NCI-H1694 (cell line): ENCODE measurements at regions not wholly inside any gene's neighbourhood (a gene's known extent, or its start where the extent isn't known, plus 50 kb on each side); places are given as distances from the start of the nearest gene placed in this dataset.
"Not testable (repeated sequence)": the region's sequence is repeated elsewhere in the genome, so short reads cannot be mapped to it uniquely, and the experiment has no call there.

Source experiments
- DNase-seq: peaks from one replicate; lab custom pipeline; 2025; lab: John Stamatoyannopoulos, UW

GRCh38 chr13:87736849-87737385 lies 65.7 kb downstream of the SLITRK5 start:
- no peak for DNase-seq

DNA sequence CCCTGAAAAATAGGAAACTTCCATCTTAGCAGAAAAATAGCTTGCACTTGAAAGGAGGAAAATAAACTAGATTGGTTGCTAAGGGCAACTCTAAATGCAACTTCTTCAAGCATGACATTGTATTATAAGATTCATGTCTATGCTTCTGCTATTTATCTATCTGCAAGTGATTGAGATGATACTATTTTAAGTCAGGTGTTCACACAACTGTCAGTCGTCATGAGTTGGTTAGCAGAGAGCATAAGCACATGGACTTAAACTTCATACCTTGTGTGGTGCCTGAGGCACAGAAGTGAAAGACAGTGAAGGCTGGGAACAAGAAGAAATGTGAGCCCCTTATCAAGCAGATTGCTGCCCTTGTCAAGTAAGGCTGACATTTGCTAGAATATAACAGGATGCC lies 82.9 kb downstream of the SLITRK5 start:
- no peak for DNase-seq

DNA sequence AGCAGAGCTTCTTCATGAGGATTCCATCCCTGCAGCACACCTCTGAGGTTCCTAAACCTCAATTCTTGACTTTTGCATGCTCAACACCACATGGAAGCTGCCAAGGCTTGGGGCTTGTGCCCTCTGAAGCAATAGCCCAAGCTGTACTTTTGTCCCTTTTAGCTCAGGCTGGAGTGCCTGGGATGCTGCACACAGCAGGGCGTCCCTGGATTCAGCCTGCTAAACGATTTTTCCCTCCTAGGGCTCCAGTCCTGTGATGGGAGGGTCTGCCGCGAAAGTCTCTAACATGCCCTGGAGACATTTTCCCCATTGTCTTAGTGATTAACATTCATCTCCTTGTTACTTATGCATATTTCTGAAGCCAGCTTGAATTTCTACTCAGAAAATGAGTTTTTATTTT lies 98.3 kb downstream of the SLITRK5 start:
- no peak for DNase-seq

DNA sequence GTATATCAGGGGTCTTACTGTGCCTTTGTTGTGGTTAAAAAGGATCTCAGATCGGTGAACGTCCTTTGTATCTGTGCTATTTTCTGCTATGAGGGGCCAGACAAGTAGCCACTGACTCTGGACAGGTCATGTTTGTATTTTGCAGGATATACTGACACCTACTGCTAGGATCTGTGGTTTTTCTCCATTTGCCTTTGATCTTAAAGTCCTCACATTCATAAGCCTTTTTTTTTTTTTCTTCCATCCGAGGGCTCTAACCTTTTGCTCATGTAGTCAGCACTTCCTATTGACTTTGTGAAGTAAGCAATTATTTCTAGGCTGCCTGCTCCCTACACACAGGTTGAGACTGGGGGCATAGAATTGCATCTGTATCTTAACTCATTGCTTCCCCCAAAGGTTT lies 106.2 kb downstream of the SLITRK5 start:
- no peak for DNase-seq

DNA sequence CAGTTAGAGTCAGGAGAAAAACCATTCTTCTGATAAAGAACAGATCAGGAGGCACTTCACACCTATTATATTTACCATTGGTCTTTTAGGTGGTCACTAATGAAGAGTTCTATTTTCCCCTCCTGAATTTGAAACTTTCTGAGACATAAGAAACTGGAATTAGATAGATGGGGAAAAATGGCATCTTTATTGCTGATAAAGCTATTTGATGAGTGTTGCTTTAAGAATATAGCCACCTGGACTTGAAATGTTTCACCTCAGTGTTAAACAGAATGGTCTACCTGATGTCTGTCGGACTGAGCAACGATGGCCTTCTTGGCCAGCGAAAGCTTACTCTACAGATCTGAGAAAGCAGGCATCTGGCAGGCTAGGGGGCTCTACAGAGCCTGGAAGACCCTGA lies 107.0 kb downstream of the SLITRK5 start:
- no peak for DNase-seq

- DNase-seq: no peak
Observed at GRCh38 chr13:87779426-87779825, 108.3 kb downstream of the SLITRK5 start.

GRCh38 chr13:87783366-87783765 lies 112.2 kb downstream of the SLITRK5 start:
- no peak for DNase-seq

- DNase-seq: no peak
Observed at GRCh38 chr13:87788363-87788762, 117.2 kb downstream of the SLITRK5 start.

DNA sequence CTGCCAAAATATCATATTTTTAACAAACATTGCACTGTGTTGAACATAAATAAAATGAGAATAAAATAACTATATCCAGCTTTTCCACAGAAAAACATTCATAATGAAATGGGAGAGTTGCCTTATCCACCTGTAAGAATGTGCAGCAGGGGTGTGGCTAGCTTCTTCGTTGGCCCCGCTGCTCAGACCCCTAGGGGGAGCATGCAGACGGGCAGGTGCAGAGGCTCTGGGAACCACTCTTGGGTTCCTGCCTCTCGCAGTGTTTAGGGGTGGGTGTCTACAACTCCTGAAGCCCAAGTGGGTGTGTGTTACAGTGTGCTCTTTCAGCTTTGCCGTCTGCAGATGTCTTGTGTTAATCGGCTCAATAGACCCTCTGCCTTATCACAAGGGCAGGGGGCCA lies 121.7 kb downstream of the SLITRK5 start:
- no peak for DNase-seq

GRCh38 chr13:87798536-87798935 lies 127.4 kb downstream of the SLITRK5 start:
- no peak for DNase-seq

DNA sequence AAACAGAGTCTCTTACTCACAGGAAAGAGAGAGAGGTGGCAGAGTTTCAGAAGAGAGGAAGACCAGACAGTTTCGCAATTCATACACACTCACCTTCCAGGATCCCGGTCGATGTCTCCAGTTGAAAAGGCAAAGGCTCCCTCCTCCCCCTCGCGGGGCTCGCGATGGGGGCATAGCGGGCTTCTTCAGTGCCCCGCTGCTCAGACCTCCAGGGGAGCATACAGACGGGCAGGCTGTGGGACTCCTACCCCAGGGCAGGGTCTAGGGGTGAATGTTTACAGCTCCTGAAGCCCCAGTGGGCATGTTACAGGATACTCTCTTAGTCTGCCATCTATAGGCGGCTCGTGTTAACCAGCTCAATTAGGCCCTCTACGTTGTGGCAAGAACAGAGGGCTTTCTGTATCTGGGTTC lies 139.2 kb downstream of the SLITRK5 start:
- DNase-seq: peak; percentile 36

GRCh38 chr13:87810920-87811344 lies 139.8 kb downstream of the SLITRK5 start:
- DNase-seq: no peak

DNA sequence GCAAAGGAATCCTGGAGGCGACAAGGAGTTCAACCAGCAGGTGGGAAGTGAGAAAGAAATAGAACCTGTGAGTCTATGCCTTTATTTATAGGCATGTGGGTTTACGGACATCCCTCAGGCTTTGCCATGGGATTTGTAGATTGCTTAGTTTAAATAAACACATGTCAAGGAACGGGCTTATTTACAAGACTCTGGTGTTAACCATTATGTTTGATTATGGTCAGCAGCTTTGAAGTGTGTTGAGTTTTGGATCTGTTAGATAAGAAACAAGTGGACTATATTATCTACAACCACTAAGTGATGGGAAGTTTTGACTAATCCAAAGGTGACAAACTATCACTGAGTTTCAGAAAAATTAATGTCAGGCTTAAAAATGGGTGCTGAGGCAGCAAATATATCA lies 143.2 kb downstream of the SLITRK5 start:
- no peak for DNase-seq

DNA sequence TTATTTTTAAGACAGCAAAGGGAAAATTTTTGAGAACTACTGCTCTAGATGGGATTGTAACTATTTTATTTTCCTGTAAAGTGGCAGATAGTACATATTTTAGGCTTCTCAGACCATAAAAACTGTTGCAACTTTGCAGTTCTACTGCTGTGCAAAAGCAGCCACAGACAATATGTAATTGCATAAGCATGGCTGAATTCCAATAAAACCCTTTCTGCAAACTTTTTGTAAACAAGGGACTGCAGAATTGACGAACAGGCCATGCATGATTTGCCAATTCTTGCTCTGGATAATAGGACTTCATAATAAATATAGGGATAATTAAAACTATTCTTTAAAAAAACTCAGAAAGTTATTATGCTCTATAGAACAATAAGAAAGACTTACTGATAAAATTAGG lies 149.1 kb downstream of the SLITRK5 start:
- DNase-seq: no peak

DNA sequence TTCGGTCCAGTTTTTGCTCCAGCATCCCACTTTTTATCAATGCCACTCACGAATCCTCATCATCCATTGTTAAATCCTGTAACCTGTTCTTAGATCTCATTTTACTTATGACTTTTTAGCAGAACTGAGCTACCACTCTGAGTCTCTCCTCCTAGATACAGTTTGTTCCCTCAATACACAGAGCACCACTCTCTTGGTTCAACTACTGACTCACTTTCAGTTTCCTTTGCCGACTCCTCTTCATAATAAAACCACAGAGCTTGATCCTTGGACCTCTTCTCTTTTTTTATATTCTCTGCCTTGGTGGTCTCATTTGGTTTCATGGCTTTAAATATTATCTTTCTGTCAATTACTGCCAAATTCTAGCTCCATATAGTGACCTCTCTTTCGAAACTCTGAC lies 150.3 kb downstream of the SLITRK5 start:
- no peak for DNase-seq

DNA sequence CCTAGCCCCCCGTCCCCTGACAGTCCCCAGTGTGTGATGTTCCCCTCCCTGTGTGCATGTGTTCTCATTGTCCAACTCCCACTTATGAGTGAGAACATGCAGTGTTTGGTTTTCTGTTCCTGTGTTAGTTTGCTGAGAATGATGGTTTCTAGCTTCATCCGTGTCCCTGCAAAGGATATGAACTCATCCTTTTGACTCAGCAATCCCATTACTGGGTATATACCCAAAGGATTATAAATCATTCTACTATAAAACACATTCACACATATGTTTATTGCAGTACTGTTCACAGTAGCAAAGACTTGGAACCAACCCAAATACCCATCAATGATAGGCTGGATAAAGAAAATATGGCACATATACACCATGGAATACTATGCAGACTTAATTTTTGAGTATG lies 155.1 kb downstream of the SLITRK5 start:
- not testable (repeated sequence) for DNase-seq

DNA sequence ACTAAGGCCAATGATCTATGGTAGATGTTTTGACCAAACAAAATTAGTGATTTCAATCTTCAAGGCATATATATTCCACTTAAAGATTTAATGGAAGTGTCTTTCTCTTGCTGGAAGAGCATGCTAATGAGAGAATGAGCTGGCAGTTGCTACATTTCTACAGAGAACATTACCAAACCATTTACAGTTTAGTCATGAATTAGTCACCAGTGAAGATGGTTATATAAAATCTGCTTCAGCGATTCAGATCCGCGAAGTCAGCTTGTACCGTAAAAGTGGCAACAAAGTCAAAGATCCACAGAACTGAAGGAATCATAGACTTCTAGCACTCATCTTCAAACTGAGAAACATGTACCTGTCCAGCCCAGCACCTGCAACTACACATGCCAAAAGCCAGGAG lies 156.3 kb downstream of the SLITRK5 start:
- DNase-seq: no peak

GRCh38 chr13:87837522-87837921 lies 166.4 kb downstream of the SLITRK5 start:
- DNase-seq: no peak

GRCh38 chr13:87837946-87838345 lies 166.8 kb downstream of the SLITRK5 start:
- no peak for DNase-seq

GRCh38 chr13:87851410-87851809 lies 180.2 kb downstream of the SLITRK5 start:
- no peak for DNase-seq

DNA sequence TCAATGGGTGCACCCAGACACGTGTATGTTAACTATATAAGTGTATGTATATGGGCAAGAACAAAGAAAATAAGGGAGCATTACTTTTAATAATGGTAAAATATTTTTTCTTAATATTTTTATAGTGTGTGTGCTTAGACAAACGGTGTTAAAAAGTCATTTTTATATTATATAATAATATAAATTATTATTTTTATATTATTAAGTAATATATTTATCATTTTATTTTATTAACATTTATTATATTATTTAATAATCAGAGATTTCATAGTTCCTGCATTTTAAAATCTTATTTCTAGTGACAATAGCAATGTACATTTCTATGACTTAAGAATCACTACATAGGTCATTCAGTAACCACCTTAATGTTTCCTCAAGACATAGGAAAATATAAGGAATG lies 184.4 kb downstream of the SLITRK5 start:
- DNase-seq: no peak

DNA sequence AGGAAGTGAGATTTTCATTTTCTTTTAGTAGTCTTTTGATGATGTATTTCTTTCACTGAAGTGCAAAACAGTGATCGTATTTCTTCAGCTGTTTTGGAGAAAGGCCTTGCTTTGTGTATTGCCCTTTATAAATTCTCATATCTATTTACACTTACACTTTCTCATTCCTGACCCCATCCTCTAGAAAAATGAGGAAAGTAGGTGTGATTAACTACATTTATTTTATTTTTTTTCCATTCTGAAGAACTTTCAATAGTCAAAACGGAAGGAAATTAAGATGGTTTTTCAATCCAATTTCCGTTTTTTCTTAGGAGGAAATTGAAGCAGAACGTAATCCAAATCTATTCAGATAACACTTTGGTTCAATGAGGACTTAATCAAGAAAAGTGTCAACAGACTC lies 188.1 kb downstream of the SLITRK5 start:
- DNase-seq: no peak

DNA sequence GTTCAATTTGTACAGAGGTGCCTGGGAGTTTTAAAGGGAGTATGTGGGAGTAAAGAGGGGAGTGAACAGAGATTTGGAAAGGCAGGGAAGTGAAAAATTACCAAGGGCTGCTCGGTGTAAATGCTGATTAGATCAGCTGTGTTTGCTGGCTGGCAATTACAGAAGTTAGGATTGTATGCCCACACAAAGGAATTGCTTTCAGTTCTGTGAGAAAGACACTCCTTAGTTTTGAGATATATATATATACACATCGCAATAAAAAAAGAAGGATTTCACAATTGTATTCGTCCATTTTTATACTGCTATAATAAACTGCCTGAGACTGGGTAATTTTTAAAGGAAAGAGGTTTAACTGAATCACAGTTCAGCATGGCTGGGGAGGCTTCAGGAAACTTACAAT lies 196.3 kb downstream of the SLITRK5 start:
- DNase-seq: no peak

DNA sequence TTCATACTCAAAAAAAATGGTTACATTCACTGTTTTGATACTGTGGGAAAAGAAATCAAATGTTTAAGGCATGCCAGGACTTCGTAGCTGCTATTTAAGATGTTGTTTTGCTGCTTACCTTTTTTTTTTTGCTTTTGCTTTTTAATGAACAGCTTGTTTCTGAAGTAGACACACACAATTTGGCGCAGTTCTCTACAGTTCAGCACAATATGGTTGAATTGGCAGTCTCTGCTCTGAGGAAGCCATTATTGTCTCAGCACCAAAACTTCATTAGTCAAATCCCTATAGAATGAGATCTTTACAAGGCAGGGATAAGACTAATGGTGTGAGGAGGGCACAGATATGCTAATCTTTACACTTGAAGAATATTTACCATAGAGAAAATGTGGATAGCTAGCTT lies 197.6 kb downstream of the SLITRK5 start:
- no peak for DNase-seq

DNA sequence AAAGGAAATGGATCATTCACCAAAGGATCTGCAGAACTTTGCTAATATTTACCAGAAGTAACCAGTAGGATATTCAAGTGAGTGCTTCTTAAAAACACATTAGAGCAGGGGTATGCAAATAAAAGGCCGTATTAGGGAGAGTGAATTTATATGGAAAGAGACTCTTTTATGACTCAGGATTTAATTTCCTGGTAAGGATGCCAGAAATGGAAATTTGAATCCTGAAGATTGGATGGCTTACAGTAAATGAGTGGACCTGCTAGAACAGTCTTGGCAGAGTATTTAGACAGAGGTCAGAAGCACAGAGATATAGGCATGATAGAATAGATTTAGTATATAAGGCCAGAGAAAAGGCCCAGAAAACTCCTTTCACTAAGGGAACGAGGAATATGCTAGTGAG lies 201.6 kb downstream of the SLITRK5 start:
- no peak for DNase-seq
